ENCODE measurements at regions not wholly inside any gene's neighbourhood (a gene's known extent, or its start where the extent isn't known, plus 50 kb on each side); places are given as distances from the start of the nearest gene placed in this dataset.

- TF ChIP-seq, protein P1, sequence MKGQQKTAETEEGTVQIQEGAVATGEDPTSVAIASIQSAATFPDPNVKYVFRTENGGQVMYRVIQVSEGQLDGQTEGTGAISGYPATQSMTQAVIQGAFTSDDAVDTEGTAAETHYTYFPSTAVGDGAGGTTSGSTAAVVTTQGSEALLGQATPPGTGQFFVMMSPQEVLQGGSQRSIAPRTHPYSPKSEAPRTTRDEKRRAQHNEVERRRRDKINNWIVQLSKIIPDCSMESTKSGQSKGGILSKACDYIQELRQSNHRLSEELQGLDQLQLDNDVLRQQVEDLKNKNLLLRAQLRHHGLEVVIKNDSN (IDR thresholded peaks at IDR 0.05; ENCODE audit: borderline replicate concordance, extremely low read length, insufficient read depth, low read depth, low read length) = no peak
- TF ChIP-seq YY1 (IDR thresholded peaks at IDR 0.05; ENCODE audit: low read depth, low read length) = no peak
- TF ChIP-seq MXI1 (IDR thresholded peaks at IDR 0.05; ENCODE audit: low read depth, low read length) = no peak
- TF ChIP-seq ZBTB33 (IDR thresholded peaks at IDR 0.05) = no peak
- TF ChIP-seq SIX5 (IDR thresholded peaks at IDR 0.05; ENCODE audit: low read depth, low read length, severe bottlenecking) = no peak
Observed at GRCh38 chr12:77681726-77682125, 149.0 kb upstream of the NAV3 start (continued).

DNA sequence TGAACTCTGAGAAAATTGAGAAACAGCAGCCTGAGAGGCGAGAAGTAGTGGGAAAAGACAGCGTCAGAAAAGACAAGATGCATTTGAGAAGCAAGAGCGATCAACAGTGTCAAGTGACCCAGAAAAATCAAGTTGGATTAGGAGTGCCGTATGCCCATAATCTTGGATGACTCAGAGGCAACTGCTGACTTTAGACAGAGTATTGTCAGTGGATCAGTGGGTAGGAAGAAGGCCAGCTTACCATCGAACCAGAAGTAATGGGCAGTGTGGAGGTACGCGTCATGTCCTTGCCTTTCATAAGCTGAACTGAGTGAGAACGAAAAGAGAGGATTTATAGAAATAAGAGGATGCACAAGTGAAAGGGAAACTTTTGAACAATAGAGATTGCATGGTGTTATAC, 151.0 kb upstream of the NAV3 start:
- intact Hi-C loops (cut with micrococcal nuclease; ENCODE audit: unreplicated experiment) = loop anchor here (10.0 kb wide), 1 partner anchor 635 kb away; no protein-coding TSS in a partner anchor
- ChIA-PET SMC1A (ENCODE audit: uncharacterized antibody, unreplicated experiment) (no interaction called here), RAD21 (ENCODE audit: unreplicated experiment) (no interaction called here), POLR2A (no interaction called here), CTCF (interaction anchor here (0.9 kb wide), 1 partner anchor 174 kb away, joined by 3 read pairs; no protein-coding TSS in a partner anchor)
- no peak overlapping the region for H3K9ac ChIP-seq (ENCODE audit: control insufficient read depth, insufficient read depth, low read length)
- no peak overlapping the region for H3K27ac ChIP-seq (ENCODE audit: control insufficient read depth, insufficient read depth)
- no peak for DNase-seq (ENCODE audit: low read depth, low spot score)
- no peaks in the 10 kb centered on the region for H3K79me2 ChIP-seq (ENCODE audit: control insufficient read depth, insufficient read depth, low read length)
- no peak overlapping the region for H2AFZ ChIP-seq (ENCODE audit: control insufficient read depth, low read depth, low read length)
- 52% methylated on average over 8 of the region's 8 CpGs for WGBS (ENCODE audit: insufficient coverage, insufficient replicate concordance, low lambda C conversion rate, missing lambda C conversion rate)
- no peaks in the 10 kb centered on the region for H3K4me1 ChIP-seq (ENCODE audit: control insufficient read depth, insufficient read depth, low read length)
- BruUV-seq (replicated peaks) = no TSS peak
- H3K4me2 ChIP-seq (ENCODE audit: control insufficient read depth, insufficient read depth) = no peak overlapping the region
- TF ChIP-seq BHLHE40 (IDR thresholded peaks at IDR 0.05; ENCODE audit: borderline replicate concordance in 1 of 2, low read depth in 2 of 2, low read length in 1 of 2) = no peak
- no peak for TF ChIP-seq PAX5 (IDR thresholded peaks at IDR 0.05; ENCODE audit: borderline replicate concordance, low read depth, low read length)
- no peak for TF ChIP-seq HCFC1 (IDR thresholded peaks at IDR 0.05; ENCODE audit: low read length)
- TF ChIP-seq BACH1 (IDR thresholded peaks at IDR 0.05; ENCODE audit: borderline replicate concordance) = no peak
- no peak for TF ChIP-seq EZH2 (IDR thresholded peaks at IDR 0.05; ENCODE audit: borderline replicate concordance, control insufficient read depth, low read depth, low read length)
- TF ChIP-seq NKRF (conservative IDR thresholded peaks at IDR 0.05) = no peak
- no peak for ATAC-seq
- FAIRE-seq = no peak
- no peaks in the 10 kb centered on the region for H3K9me3 ChIP-seq (replicated peaks; ENCODE audit: control insufficient read depth, insufficient read depth, low read length)
- H3K36me3 ChIP-seq (ENCODE audit: control insufficient read depth in 2 of 2, insufficient read depth in 2 of 2, low read length in 1 of 2) = no peaks in the 10 kb centered on the region
- in situ Hi-C loops (cut with MboI) = no loop called here
- H3K27me3 ChIP-seq (replicated peaks in 1 of 2; ENCODE audit: control insufficient read depth in 2 of 2, insufficient read depth in 2 of 2, low read length in 1 of 2) = no peaks in the 10 kb centered on the region
- H4K20me1 ChIP-seq (ENCODE audit: control insufficient read depth, insufficient read depth) = no peaks in the 10 kb centered on the region
- H3K4me3 ChIP-seq = no peak overlapping the region

Measured in GM12878 (cell line).